GM12875 (cell line): ENCODE measurements at regions not wholly inside any gene's neighbourhood (a gene's known extent, or its start where the extent isn't known, plus 50 kb on each side); places are given as distances from the start of the nearest gene placed in this dataset.

Source experiments
- H3K4me3 ChIP-seq: one replicate; pipeline ENCODE4 v1.5.1; 2011; ENCODE audit warnings: low read depth, low read length, control low read depth
- CTCF ChIP-seq: IDR thresholded peaks from 2 replicates; pipeline ENCODE4 v1.5.1; 2011; ENCODE audit warnings: low read depth, mild to moderate bottlenecking, control low read depth, inconsistent platforms, low read length, moderate library complexity, borderline replicate concordance; ENCODE audit not compliant: insufficient read depth

- H3K4me3 ChIP-seq: no peak overlapping the region
- no peak for TF ChIP-seq CTCF
Observed at GRCh38 chr12:58029260-58029659, 87.9 kb downstream of the ATP23 start.

DNA sequence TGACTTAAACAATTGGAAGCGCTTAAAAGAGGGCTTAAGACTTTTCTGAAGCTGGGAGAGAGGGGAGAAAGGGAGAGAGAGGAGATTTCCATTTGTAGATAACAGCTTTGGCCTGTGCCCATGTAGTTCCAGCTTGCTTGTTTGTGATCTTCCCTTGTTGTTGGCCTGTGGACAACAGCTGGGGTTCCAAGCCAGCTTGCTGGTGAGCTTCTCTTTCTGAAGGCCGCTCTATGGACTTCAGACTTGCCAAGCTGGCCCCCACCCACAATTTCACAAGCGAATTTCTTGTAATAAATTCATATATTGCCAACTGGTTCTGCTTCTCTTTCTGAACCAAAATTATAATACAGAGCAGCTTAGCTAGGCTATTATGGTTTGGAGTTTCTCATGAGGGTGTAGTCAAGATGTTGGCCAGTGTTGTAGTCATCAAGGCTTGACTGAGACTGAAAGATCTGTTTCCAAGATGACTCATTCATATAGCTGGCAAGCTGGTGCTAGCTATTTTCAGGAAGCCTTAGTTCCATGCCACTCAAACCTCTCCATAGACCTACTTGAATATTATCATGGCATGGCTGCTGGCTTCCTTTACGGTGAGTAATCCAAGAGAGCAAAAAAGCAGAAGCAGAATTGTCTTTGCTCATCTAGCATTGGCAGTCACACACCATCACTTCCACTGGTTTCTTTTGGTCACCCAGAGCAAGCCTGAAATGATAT is 89.4 kb downstream of the ATP23 start:
- no peak overlapping the region for H3K4me3 ChIP-seq
- TF ChIP-seq CTCF: no peak

GRCh38 chr12:58032156-58032555 is 90.8 kb downstream of the ATP23 start:
- TF ChIP-seq CTCF: no peak
- no peak overlapping the region for H3K4me3 ChIP-seq

DNA sequence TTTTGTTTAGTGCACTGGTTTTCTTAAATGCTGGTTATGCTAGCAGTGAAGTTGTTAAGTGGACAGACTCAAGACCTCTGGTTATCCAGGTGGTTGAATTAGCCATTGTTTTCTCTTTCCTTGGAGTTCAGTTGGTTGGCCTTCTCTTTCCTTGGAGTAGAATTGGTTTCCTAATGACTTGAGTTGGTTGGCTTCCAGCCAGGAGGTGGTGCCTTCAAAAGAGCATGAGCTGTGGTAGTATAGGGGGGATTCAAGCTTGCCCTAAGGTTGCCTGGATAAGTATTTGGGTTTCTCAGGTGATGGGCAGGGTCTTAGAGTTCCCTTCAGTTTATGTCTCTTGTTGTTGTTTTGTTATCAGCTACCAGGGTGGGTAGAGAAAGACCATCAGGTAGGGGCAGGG is 92.5 kb downstream of the ATP23 start:
- TF ChIP-seq CTCF: no peak
- no peak overlapping the region for H3K4me3 ChIP-seq

GRCh38 chr12:58034311-58034710 is 92.9 kb downstream of the ATP23 start:
- TF ChIP-seq CTCF: no peak
- no peak overlapping the region for H3K4me3 ChIP-seq

DNA sequence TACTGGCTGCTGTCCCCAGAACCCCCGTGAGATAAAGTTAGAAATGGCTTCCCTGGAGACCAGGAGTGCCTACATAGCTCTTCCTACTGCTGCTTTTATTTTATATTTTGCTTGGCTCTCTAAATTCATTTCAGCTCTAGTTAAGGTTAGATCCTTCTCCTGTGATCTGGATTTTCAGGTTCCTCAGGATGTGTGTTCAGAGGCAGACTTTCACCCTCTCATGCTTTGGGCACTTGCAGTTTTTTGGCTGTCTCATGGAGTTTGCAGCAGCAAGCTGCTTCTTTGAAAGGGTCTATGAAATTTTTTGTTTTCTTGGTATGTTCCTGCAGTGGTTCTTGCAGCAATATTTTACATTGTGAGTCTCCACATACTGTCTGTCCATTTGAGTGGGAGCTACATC is 93.3 kb downstream of the ATP23 start:
- no peak for TF ChIP-seq CTCF
- H3K4me3 ChIP-seq: no peak overlapping the region

GRCh38 chr12:58041441-58041840 is 100.1 kb downstream of the ATP23 start:
- no peak for TF ChIP-seq CTCF
- no peak overlapping the region for H3K4me3 ChIP-seq
